Endodermal cell (in vitro differentiated cells): ENCODE measurements at regions not wholly inside any gene's neighbourhood (a gene's known extent, or its start where the extent isn't known, plus 50 kb on each side); places are given as distances from the start of the nearest gene placed in this dataset.

ENCODE experiments used
- DNase-seq: peaks from one replicate; pipeline ENCODE4 v3.0.0-alpha.2; 2017
- H3K27ac ChIP-seq: 2 replicates; pipeline ENCODE4 v1.5.1; 2013; ENCODE audit warnings: mild to moderate bottlenecking, low read depth, low read length, moderate library complexity
- H3K27me3 ChIP-seq: 2 replicates; pipeline ENCODE4 v1.6.1; 2013; ENCODE audit warnings: mild to moderate bottlenecking, low read length, moderate library complexity; ENCODE audit not compliant: insufficient read depth, control insufficient read depth, poor library complexity, severe bottlenecking
- H3K36me3 ChIP-seq: 2 replicates; pipeline ENCODE4 v1.7.0; 2013; ENCODE audit warnings: mild to moderate bottlenecking, low read length, moderate library complexity; ENCODE audit not compliant: control insufficient read depth, insufficient read depth
- H3K4me1 ChIP-seq: one replicate; pipeline ENCODE4 v1.7.0; 2013; ENCODE audit warnings: low read length; ENCODE audit not compliant: control insufficient read depth, insufficient read depth
- H3K4me3 ChIP-seq: 2 replicates; pipeline ENCODE4 v1.5.1; 2013; ENCODE audit warnings: mild to moderate bottlenecking, low read length, moderate library complexity
- H3K9ac ChIP-seq: 2 replicates; pipeline ENCODE4 v1.6.1; 2013; ENCODE audit warnings: mild to moderate bottlenecking, low read length, moderate library complexity; ENCODE audit not compliant: poor library complexity, severe bottlenecking; ENCODE audit errors: extremely low read depth
- H3K9me3 ChIP-seq: 2 replicates; pipeline ENCODE4 v1.6.1; 2013; ENCODE audit warnings: mild to moderate bottlenecking, low read length, moderate library complexity; ENCODE audit not compliant: control insufficient read depth
- H3K27ac Mint-ChIP-seq: 2 replicates; pipeline ENCODE4 v1.8.0; 2020; ENCODE audit warnings: mixed read lengths
- H3K27me3 Mint-ChIP-seq: 2 replicates; pipeline ENCODE4 v1.8.0; 2021; ENCODE audit warnings: mild to moderate bottlenecking, mixed read lengths; ENCODE audit not compliant: insufficient read depth
- H3K36me3 Mint-ChIP-seq: 2 replicates; pipeline ENCODE4 v1.8.0; 2020; ENCODE audit warnings: low read depth, mixed read lengths
- H3K4me1 Mint-ChIP-seq: 2 replicates; pipeline ENCODE4 v1.8.0; 2020; ENCODE audit warnings: mixed read lengths
- H3K4me3 Mint-ChIP-seq: 2 replicates; pipeline ENCODE4 v1.8.0; 2020; ENCODE audit warnings: mild to moderate bottlenecking, moderate library complexity, mixed read lengths
- H3K9me3 Mint-ChIP-seq: 2 replicates; pipeline ENCODE4 v1.8.0; 2020; ENCODE audit warnings: mild to moderate bottlenecking, mixed read lengths
- WGBS, 2 experiments: methylation state at CpG; one replicate each; pipeline versions ENCODE4 v1.1.5 to v1.1.7; 2013; ENCODE audit warnings: missing lambda C conversion rate in 2 of 2, mixed read lengths in 1 of 2; ENCODE audit not compliant: insufficient coverage in 1 of 2, insufficient read length in 1 of 2; 5-methylcytosine and 5-hydroxymethylcytosine counted together
- TF ChIP-seq, protein P1 (sequence below): fragments of 200-600 bp; sonication (generic); conservative IDR thresholded peaks from 2 replicates; pipeline ENCODE4 v1.5.0; 2021; ENCODE audit warnings: antibody characterized with exemption, mild to moderate bottlenecking

DNA sequence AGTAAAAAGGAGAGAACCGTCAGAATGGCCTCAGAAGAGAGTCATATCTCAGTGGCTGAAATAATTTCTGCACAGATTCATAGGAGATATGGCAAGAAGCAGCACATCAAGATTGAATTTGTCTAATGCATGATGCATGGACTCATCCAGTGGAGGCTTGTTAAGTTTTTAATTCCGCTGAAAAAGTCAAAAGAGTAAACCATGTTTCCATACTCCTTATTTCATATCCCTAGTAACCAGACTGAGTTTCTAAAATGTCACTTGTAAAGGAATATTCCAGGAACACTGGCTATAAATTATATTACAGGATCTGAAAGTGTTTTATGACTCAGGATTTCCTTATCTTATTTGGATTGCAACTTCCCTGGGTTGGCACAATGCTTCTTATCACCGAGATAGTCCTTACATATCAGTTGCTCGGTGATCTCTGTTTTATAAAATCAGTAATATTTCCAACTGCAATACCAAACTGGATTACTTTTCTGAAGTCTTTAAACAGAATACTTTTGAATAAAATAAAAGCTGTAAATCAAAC lies 180.2 kb upstream of the TSC22D1 start:
- Mint-ChIP-seq H3K9me3 (no peaks in the 10 kb centered on the region), H3K4me3 (no peak overlapping the region), H3K27me3 (no peaks in the 10 kb centered on the region), H3K36me3 (no peaks in the 10 kb centered on the region), H3K27ac (no peak overlapping the region), H3K4me1 (peaks cover 21% of the 10 kb centered on the region)
- TF ChIP-seq, protein P1, sequence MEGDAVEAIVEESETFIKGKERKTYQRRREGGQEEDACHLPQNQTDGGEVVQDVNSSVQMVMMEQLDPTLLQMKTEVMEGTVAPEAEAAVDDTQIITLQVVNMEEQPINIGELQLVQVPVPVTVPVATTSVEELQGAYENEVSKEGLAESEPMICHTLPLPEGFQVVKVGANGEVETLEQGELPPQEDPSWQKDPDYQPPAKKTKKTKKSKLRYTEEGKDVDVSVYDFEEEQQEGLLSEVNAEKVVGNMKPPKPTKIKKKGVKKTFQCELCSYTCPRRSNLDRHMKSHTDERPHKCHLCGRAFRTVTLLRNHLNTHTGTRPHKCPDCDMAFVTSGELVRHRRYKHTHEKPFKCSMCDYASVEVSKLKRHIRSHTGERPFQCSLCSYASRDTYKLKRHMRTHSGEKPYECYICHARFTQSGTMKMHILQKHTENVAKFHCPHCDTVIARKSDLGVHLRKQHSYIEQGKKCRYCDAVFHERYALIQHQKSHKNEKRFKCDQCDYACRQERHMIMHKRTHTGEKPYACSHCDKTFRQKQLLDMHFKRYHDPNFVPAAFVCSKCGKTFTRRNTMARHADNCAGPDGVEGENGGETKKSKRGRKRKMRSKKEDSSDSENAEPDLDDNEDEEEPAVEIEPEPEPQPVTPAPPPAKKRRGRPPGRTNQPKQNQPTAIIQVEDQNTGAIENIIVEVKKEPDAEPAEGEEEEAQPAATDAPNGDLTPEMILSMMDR, result no peak
- Histone ChIP-seq H3K4me3 (no peak overlapping the region), H3K36me3 (no peaks in the 10 kb centered on the region), H3K9ac (no peak overlapping the region), H3K27me3 (no peaks in the 10 kb centered on the region), H3K27ac (no peak overlapping the region), H3K4me1 (peaks cover 2% of the 10 kb centered on the region), H3K9me3 (no peaks in the 10 kb centered on the region)
- 80 to 83% methylated on average over 3 to 4 of the region's 4 CpGs for WGBS, 2 experiments
- no peak for DNase-seq

DNA sequence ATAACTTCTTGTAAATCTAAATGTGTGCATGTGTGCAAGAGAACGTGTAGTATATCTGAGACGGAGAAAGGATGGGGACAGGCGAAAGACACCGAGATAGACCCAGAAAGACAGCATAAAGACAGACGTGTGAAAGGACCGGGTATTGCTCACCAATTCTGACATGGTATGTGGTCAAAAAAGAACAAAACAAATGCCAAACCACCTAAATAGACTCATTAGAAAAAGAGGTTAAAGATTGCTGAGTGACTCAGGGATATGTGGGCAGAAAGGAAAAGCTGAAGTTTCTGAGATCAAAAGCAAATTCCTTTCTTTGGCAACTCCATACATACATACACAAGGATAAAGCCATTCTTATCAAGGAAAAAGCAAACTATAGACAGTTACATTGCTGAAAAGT lies 179.7 kb upstream of the TSC22D1 start:
- H3K4me3 Mint-ChIP-seq, result no peak overlapping the region
- 80 to 95% methylated on average over 5 to 6 of the region's 6 CpGs for WGBS, 2 experiments
- no peak overlapping the region for H3K27ac ChIP-seq
- H3K27me3 Mint-ChIP-seq, result no peaks in the 10 kb centered on the region
- H3K36me3 ChIP-seq, result no peaks in the 10 kb centered on the region
- no peak for DNase-seq
- H3K36me3 Mint-ChIP-seq, result no peaks in the 10 kb centered on the region
- H3K27ac Mint-ChIP-seq, result no peak overlapping the region
- H3K27me3 ChIP-seq, result no peaks in the 10 kb centered on the region
- no peaks in the 10 kb centered on the region for H3K9me3 Mint-ChIP-seq
- peaks cover 2% of the 10 kb centered on the region for H3K4me1 ChIP-seq
- H3K9me3 ChIP-seq, result no peaks in the 10 kb centered on the region
- peaks cover 21% of the 10 kb centered on the region for H3K4me1 Mint-ChIP-seq
- no peak overlapping the region for H3K4me3 ChIP-seq
- no peak overlapping the region for H3K9ac ChIP-seq
- TF ChIP-seq, protein P1, result no peak

DNA sequence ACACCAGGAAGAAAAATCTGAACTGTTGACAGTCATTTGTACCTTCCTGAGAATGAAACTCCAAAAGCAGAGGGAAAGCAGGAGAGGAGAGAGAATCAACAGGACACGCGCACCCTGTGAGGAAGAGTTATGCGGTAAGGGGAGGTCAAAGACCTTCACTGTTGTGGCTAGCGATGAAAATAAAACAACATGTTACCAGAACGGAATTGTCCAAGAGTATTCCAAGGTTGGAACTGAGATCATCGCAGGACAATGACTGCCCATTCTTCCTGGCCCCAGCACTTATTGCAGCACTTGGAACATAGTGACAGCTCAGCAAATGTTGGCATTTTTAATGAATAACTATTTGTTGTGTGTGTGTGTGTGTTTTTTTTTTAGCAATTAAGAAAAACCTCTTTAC lies 176.0 kb upstream of the TSC22D1 start:
- Mint-ChIP-seq H3K4me3 (no peak overlapping the region), H3K9me3 (no peaks in the 10 kb centered on the region)

More for the DNA sequence above, 176.0 kb upstream of the TSC22D1 start:
- H3K27me3 Mint-ChIP-seq, result no peaks in the 10 kb centered on the region
- Histone ChIP-seq H3K9me3 (no peaks in the 10 kb centered on the region), H3K4me3 (no peak overlapping the region), H3K9ac (no peak overlapping the region), H3K27me3 (no peaks in the 10 kb centered on the region), H3K27ac (no peak overlapping the region), H3K4me1 (peaks cover 2% of the 10 kb centered on the region), H3K36me3 (no peaks in the 10 kb centered on the region)
- WGBS, 2 experiments, result 94% methylated on average over 6 of the region's 6 CpGs
- H3K36me3 Mint-ChIP-seq, result no peaks in the 10 kb centered on the region
- TF ChIP-seq, protein P1, result no peak
- H3K27ac Mint-ChIP-seq, result no peak overlapping the region
- DNase-seq, result no peak
- H3K4me1 Mint-ChIP-seq, result peaks cover 11% of the 10 kb centered on the region
